H1 (cell line): ENCODE measurements at regions not wholly inside any gene's neighbourhood (a gene's known extent, or its start where the extent isn't known, plus 50 kb on each side); places are given as distances from the start of the nearest gene placed in this dataset.

Experiments
- CTCF ChIA-PET: fragments of 300-600 bp; sonication (Branson Sonifier 250); formaldehyde crosslinking; loops from one replicate; lab custom pipeline; 2021; ENCODE audit not compliant: partially characterized antibody; lab: Charles Lee
- POLR2A ChIA-PET: fragments of 300-600 bp; sonication (Branson Sonifier 250); formaldehyde crosslinking; loops from one replicate; lab custom pipeline; 2021; ENCODE audit warnings: inconsistent platforms; ENCODE audit not compliant: partially characterized antibody; lab: Charles Lee
- DNase-seq, 2 experiments: peaks; one replicate each; pipeline versions ENCODE4 v3.0.0 to v3.0.0-alpha.2; 2010 to 2022; ENCODE audit warnings: low spot score in 2 of 2, low read depth in 1 of 2, mixed read lengths in 1 of 2
- FAIRE-seq: peaks from 2 replicates; lab custom pipeline; 2011; peaks lifted over from hg19 to GRCh38; lab: Jason Lieb, UNC
- H2AFZ ChIP-seq: 2 replicates; pipeline ENCODE4 v1.8.1; 2012; ENCODE audit warnings: low read length, inconsistent platforms
- H2AK5ac ChIP-seq: 2 replicates; pipeline ENCODE4 v1.6.1; 2013; ENCODE audit warnings: low read depth, low read length
- H2BK120ac ChIP-seq: replicated peaks from 2 replicates; pipeline ENCODE3; 2013; ENCODE audit warnings: low read depth, low read length, inconsistent platforms
- H2BK12ac ChIP-seq: 2 replicates; pipeline ENCODE4 v1.6.1; 2013; ENCODE audit warnings: low read depth, low read length
- H2BK15ac ChIP-seq: 2 replicates; pipeline ENCODE4 v1.6.1; 2013; ENCODE audit warnings: low read length
- H2BK20ac ChIP-seq: 2 replicates; pipeline ENCODE4 v1.6.1; 2013; ENCODE audit warnings: low read length
- H2BK5ac ChIP-seq: 2 replicates; pipeline ENCODE4 v1.6.1; 2013; ENCODE audit warnings: low read depth, low read length
- H3K14ac ChIP-seq: 2 replicates; pipeline ENCODE4 v1.6.1; 2013; ENCODE audit warnings: inconsistent platforms; ENCODE audit not compliant: insufficient read length
- H3K18ac ChIP-seq: 2 replicates; pipeline ENCODE4 v1.6.1; 2013; ENCODE audit warnings: low read length; ENCODE audit errors: extremely low read depth
- H3K23ac ChIP-seq: 2 replicates; pipeline ENCODE4 v1.6.1; 2013; ENCODE audit warnings: inconsistent platforms; ENCODE audit not compliant: insufficient read length
- H3K23me2 ChIP-seq: 2 replicates; pipeline ENCODE4 v1.6.1; 2013; ENCODE audit warnings: low read depth, low read length
- H3K27ac ChIP-seq: 2 replicates; pipeline ENCODE4 v1.6.1; 2011; ENCODE audit warnings: low read depth, low read length, inconsistent platforms
- H3K27me3 ChIP-seq, 4 experiments: replicated peaks in 1 of 4; 1 replicate in 1 of 4; 2 replicates in 3 of 4; pipeline versions ENCODE4 v1.6.1 to v1.8.1; 2011 to 2013; ENCODE audit warnings: low read length in 3 of 4, mild to moderate bottlenecking in 3 of 4, inconsistent platforms in 2 of 4, mixed read lengths in 2 of 4, moderate library complexity in 1 of 4; ENCODE audit not compliant: control insufficient read depth in 3 of 4, insufficient read depth in 3 of 4; ENCODE audit errors: extremely low read depth in 1 of 4
- H3K36me3 ChIP-seq, 4 experiments: 2 replicates each; pipeline versions ENCODE4 v1.6.1 to v1.8.1; 2011 to 2013; ENCODE audit warnings: mild to moderate bottlenecking in 4 of 4, low read length in 3 of 4, moderate library complexity in 2 of 4, control low read depth in 1 of 4, inconsistent platforms in 1 of 4; ENCODE audit not compliant: insufficient read depth in 4 of 4, control insufficient read depth in 2 of 4
- H3K4ac ChIP-seq: replicated peaks from 2 replicates; pipeline ENCODE3; 2013; ENCODE audit warnings: low read length, low read depth, mixed read lengths, inconsistent platforms; ENCODE audit not compliant: insufficient read length
- H3K4me1 ChIP-seq, 4 experiments: replicated peaks in 1 of 4; 1 replicate in 1 of 4; 2 replicates in 3 of 4; pipeline versions ENCODE4 v1.6.1 to v1.8.1; 2011 to 2013; ENCODE audit warnings: low read length in 3 of 4, inconsistent platforms in 2 of 4, mixed read lengths in 1 of 4; ENCODE audit not compliant: insufficient read depth in 4 of 4, control insufficient read depth in 3 of 4
- H3K4me2 ChIP-seq, 2 experiments: 2 replicates each; pipeline versions ENCODE4 v1.6.1 to v1.8.1; 2011 to 2013; ENCODE audit warnings: low read depth in 2 of 2, low read length in 2 of 2, control low read depth in 1 of 2, inconsistent platforms in 1 of 2, mild to moderate bottlenecking in 1 of 2; ENCODE audit not compliant: insufficient read depth in 1 of 2
- H3K4me3 ChIP-seq, 4 experiments: fragments of 200-600, 300-600 bp in 1 of 4; sonication (generic), shearing (Covaris generic), sonication (Bioruptor Twin) in 1 of 4; 2 replicates each; pipeline versions ENCODE4 v1.5.1 to v1.8.1; 2011 to 2016; ENCODE audit warnings: low read length in 4 of 4, low read depth in 3 of 4, control low read depth in 2 of 4, inconsistent platforms in 2 of 4, mild to moderate bottlenecking in 2 of 4, mixed read lengths in 1 of 4, moderate library complexity in 1 of 4; ENCODE audit not compliant: insufficient read depth in 2 of 4; ENCODE audit errors: extremely low read depth in 1 of 4
- H3K56ac ChIP-seq: replicated peaks from 2 replicates; pipeline ENCODE3; 2013; ENCODE audit warnings: low read depth, mild to moderate bottlenecking, mixed read lengths, low read length, inconsistent platforms; ENCODE audit not compliant: insufficient read length
- H3K79me1 ChIP-seq: 2 replicates; pipeline ENCODE4 v1.6.1; 2013; ENCODE audit warnings: low read depth, low read length, control low read depth
- H3K79me2 ChIP-seq, 2 experiments: 2 replicates each; pipeline versions ENCODE4 v1.6.1 to v1.8.1; 2012 to 2013; ENCODE audit warnings: low read length in 2 of 2, mild to moderate bottlenecking in 2 of 2, inconsistent platforms in 1 of 2; ENCODE audit not compliant: insufficient read depth in 2 of 2, control insufficient read depth in 1 of 2
- H3K9ac ChIP-seq, 4 experiments: replicated peaks in 1 of 4; 1 replicate in 1 of 4; 2 replicates in 3 of 4; pipeline versions ENCODE4 v1.6.1 to v1.8.1; 2011 to 2013; ENCODE audit warnings: low read depth in 3 of 4, low read length in 3 of 4, control low read depth in 2 of 4, mild to moderate bottlenecking in 2 of 4, moderate library complexity in 2 of 4, inconsistent platforms in 1 of 4; ENCODE audit errors: extremely low read depth in 1 of 4
- H3K9me3 ChIP-seq, 2 experiments: 2 replicates each; pipeline versions ENCODE4 v1.6.1 to v1.8.1; 2012 to 2013; ENCODE audit warnings: mild to moderate bottlenecking in 2 of 2, moderate library complexity in 2 of 2, control low read depth in 1 of 2, inconsistent platforms in 1 of 2, low read depth in 1 of 2, low read length in 1 of 2, mixed read lengths in 1 of 2; ENCODE audit not compliant: insufficient read depth in 2 of 2
- H4K20me1 ChIP-seq, 2 experiments: replicated peaks in 1 of 2; 2 replicates each; pipeline versions ENCODE3 to v1.8.1; 2011 to 2013; ENCODE audit warnings: inconsistent platforms in 2 of 2, low read length in 2 of 2, mild to moderate bottlenecking in 1 of 2; ENCODE audit not compliant: insufficient read depth in 2 of 2, control insufficient read depth in 1 of 2
- H4K5ac ChIP-seq: 2 replicates; pipeline ENCODE4 v1.6.1; 2013; ENCODE audit warnings: low read length, low read depth, mixed read lengths, inconsistent platforms; ENCODE audit not compliant: insufficient read length
- H4K8ac ChIP-seq: 2 replicates; pipeline ENCODE4 v1.8.0; 2013; ENCODE audit warnings: mild to moderate bottlenecking, moderate library complexity, low read length, inconsistent platforms; ENCODE audit not compliant: insufficient read depth; ENCODE audit errors: extremely low read depth
- H4K91ac ChIP-seq: replicated peaks from 2 replicates; pipeline ENCODE3; 2013; ENCODE audit warnings: low read length, mixed read lengths, inconsistent platforms; ENCODE audit not compliant: insufficient read length
- JUND ChIP-seq: IDR thresholded peaks from 2 replicates; pipeline ENCODE4 v1.6.1; 2011; ENCODE audit warnings: mild to moderate bottlenecking, improper control_type of control experiment, low read length
- WGBS, 2 experiments: shearing (Covaris generic) in 1 of 2; methylation state at CpG; one replicate each; pipeline versions ENCODE4 v1.1.6 to v1.1.7; 2013 to 2015; ENCODE audit warnings: low lambda C conversion rate in 2 of 2, mixed read lengths in 2 of 2, inconsistent platforms in 1 of 2, low coverage in 1 of 2, missing lambda C conversion rate in 1 of 2; ENCODE audit not compliant: insufficient replicate concordance in 2 of 2, insufficient coverage in 1 of 2, insufficient read length in 1 of 2; ENCODE audit errors: extremely low coverage in 1 of 2, missing lambda C conversion rate in 1 of 2; 5-methylcytosine and 5-hydroxymethylcytosine counted together
- TF ChIP-seq, protein P1 (sequence below): IDR thresholded peaks from 2 replicates; pipeline ENCODE4 v1.6.1; 2012; ENCODE audit warnings: inconsistent platforms

DNA sequence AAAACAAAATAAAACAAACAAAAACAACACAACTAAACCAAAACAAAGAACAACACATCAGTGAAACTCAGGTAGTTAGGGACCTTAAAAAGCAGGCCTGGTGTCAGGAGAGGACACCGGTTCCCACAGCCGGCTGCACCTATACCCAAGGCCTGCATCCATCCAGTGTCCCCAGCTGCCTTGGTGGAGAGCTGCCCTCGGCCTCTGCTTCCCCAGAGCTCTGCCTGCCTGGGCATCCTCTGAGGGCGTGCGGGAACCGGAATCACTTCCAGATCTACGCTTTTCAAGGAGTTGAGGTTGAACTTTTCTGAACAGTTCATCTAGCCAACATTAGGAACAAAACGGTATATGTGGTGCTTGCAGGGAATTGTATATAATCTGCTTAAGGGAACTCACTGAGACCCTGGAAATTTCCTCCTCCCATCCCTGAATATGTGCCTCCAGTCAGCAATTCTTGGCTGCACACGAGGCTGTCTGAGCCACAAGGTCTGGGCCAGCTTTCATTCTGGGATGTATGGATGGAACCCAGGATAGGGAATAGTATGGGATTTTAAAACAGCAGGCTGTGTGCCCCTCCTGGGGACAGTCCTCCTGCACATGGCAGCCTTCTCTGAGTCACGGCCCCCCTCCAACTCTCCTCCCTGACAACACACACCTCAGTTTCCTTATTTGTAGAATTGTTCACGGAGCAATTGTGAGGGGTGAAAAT, 319.0 kb upstream of the RTL1 start:
- H3K4me2 ChIP-seq, result peak overlapping the region; percentile 58 to 59
- DNase-seq, result peak in 1 of 2 experiments; percentile 43
- WGBS, 2 experiments, result 64% methylated on average over 11 of the region's 11 CpGs; no CpG with 5 or more reads in 1 of the 2 experiments

More for the DNA sequence above, 319.0 kb upstream of the RTL1 start:
- Histone ChIP-seq H3K23ac (no peak overlapping the region), H3K27me3 (peaks cover 0 to 15% (median 4%) of the 10 kb centered on the region in 4 experiments; a peak in 4 of 7 replicates), H3K14ac (no peak overlapping the region), H3K56ac (no peak overlapping the region), H2BK5ac (no peak overlapping the region; the same call in 1 of the 2 replicates), H2AK5ac (no peak overlapping the region), H3K27ac (no peak overlapping the region), H2BK120ac (peak overlapping the region; percentile 8), H3K36me3 (no peaks in the 10 kb centered on the region), H2BK20ac (0 out of 2 replicates have a peak overlapping the region, but pooled peaks have one; percentile 18), H3K23me2 (no peaks in the 10 kb centered on the region), H2BK12ac (peak overlapping the region; percentile 60; the same call in 1 of the 2 replicates), H4K5ac (no peak overlapping the region), H3K4me1 (peaks cover 5 to 34% (median 15%) of the 10 kb centered on the region in 4 experiments), H3K18ac (peak overlapping the region; percentile 78), H2AFZ (no peak overlapping the region), H4K91ac (peak overlapping the region; percentile 36), H3K9me3 (no peaks in the 10 kb centered on the region), H3K9ac (no peak overlapping the region), H3K4me3 (peak overlapping the region in 2 of 4 experiments; percentile 10 to 36; a peak in 3 of 8 replicates), H3K79me1 (no peaks in the 10 kb centered on the region), H2BK15ac (no peak overlapping the region), H4K8ac (no peak overlapping the region), H3K4ac (no peak overlapping the region), H4K20me1 (no peaks in the 10 kb centered on the region), H3K79me2 (no peaks in the 10 kb centered on the region)
- CTCF ChIA-PET, result interaction anchor here (0.9 to 2.2 kb wide), 3 partner anchors 13 to 37 kb away, joined by 3 to 5 read pairs (median 4); no protein-coding TSS in a partner anchor
- TF ChIP-seq, protein P1, sequence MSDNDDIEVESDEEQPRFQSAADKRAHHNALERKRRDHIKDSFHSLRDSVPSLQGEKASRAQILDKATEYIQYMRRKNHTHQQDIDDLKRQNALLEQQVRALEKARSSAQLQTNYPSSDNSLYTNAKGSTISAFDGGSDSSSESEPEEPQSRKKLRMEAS, result 0 out of 2 replicates have a peak, but pooled peaks have one; percentile 7
- TF ChIP-seq JUND, result no peak
- POLR2A ChIA-PET, result interaction anchor here (1.2 kb wide), 1 partner anchor 9 kb away, joined by 3 read pairs; no protein-coding TSS in a partner anchor
- peak; percentile 13 for FAIRE-seq
